Stimulated activated CD8-positive, alpha-beta memory T cell treated with anti-CD3 and anti-CD28 coated beads, Interleukin-7, amount 100 ng/mL, for 1 hour (primary cell): ENCODE measurements at regions not wholly inside any gene's neighbourhood (a gene's known extent, or its start where the extent isn't known, plus 50 kb on each side); places are given as distances from the start of the nearest gene placed in this dataset.
"Not testable (repeated sequence)": the region's sequence is repeated elsewhere in the genome, so short reads cannot be mapped to it uniquely, and the experiment has no call there.

ENCODE experiments used
- DNase-seq, 2 donors: peaks; one replicate each; pipeline ENCODE4 v3.0.0-alpha.2; 2020; ENCODE audit warnings: low read depth in 2 of 2

DNA sequence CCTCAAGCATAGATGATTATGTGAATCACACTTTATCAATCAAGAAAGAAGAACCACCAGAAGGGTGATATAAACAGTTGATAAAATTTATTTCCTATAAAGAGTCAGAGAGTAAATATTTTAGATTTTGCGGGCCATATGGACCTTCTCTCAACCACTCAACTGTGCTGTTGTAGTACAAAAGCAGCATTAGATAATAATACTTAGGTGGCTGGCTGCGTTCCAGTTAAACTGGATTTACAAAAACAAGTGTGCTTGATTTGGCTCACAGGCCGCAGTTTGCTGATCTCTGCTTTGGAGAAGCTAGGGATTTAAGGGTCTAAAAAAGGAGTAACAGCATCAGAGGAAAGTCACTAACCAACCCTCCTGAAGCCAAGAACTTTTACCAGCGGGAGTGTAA is 1406.0 kb downstream of the KCNT2 start:
- no peak for DNase-seq

DNA sequence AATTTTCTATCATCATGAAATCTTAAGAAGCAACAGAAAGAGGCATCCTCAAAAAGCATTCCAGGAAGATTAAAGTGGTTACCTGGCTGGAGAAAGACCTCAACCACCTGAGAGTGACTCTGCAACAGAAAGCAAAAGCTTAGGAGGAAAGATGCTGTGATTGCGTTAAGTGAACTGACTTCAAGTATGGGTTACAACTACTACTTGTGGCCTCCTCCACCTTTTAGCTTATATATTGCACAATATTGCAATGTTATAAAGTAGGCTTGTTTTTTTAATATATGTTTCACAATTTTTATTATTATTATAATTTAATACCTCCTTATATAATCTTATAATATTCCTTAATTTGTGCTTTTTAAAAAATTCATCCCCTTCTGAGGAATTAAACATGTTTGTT is 1407.5 kb downstream of the KCNT2 start:
- DNase-seq, result no peak

DNA sequence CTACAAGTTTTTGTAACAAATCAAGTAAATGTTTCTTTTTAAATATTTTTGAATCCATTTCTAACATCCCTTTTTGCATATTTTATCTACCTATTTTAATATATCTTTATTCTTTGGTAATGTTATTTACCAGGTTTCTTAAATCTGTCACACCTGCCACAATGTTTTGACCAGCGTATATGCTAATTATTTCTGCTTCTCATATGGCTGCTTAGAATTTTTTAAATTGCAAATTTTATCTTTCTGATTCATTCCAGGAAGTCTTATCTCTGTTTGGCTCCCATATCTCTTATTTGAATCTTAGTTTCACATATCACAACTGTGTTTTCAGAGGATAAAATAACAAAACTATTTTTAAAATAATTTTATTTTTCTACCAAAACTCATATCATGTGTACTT is 1411.1 kb downstream of the KCNT2 start:
- no peak for DNase-seq

DNA sequence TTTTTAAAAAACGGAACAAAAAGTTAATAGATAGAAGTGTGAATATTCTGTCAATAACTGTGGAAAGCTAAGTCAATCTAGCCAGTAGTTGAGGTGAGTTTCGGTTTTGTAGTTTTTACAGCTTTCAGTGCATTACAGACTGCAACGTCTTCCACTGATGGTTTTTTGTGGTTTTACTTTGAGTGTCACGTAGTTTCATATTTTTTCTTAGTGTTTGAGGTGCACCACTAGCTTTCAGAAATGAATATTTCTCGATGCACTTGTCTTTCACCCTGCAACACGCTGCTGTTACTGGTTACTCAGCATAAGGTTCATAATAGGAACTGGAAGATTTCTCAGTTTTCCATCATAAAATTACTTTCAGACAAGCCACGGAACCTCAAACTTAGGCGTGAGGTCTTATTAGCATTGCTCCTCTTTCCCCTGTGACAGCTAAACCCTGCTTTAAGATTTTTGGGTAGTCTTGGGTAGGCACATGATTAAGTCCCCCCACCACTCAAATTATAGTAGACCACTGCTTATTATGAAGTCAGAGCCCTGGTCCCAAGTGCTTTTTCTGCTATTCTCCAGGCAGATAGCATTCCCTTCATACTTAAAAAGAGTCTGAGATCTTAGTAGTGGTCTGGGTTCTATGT is 1412.7 kb downstream of the KCNT2 start:
- DNase-seq, result no peak

DNA sequence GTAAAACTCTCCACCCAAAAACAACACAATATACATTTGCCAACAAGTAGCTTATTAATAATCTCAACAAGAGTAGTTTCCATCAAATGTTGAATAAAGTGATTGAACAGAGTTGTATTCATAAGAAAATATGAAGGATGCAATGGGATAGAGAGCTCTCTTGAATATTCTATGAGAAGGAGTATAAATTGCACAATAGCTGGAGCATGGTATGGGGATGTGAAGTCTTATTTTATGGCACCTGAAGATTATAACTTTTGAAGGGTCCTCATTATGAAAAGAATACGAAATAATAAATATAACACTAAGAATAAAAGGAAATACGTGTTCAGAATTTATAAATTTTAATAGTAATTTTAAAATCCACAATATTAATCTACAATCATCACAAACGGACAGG is 1415.1 kb downstream of the KCNT2 start:
- DNase-seq, result no peak

DNA sequence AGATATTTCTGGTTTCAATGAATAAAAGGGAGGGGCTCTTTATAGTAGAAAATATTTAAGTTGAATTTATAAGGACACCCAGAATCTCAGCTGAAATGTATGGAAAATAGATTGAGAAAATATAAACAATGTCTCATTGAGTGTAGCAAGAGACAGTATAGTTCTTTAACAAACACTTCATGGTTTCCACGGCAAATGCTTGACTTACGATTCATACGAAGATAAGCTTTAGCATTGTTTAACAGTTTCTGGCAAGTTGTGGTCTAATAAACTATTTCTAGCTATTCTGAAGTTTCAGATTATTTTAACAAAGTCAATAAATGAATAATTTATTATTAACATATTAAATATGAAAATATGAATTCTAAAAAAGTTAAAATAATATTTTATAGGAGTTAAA is 1419.4 kb downstream of the KCNT2 start:
- DNase-seq, result no peak

DNA sequence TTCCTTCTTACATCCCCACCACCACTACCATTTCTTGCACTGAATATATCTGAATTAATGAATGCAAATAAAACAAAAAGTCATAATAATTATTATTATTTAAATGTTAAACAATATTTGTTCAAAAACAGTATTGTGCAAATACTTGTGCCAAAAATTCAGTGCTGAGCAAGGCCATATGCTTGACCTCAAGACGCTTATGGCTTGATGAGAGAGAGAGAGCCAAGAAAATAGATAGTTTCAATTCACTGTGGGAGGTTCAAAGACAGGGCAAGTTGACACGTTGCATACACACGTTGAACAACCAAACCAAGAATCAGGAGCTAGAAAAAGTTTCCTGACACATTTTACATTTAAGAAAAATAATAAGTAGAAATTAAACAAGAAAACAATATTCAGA is 1421.7 kb downstream of the KCNT2 start:
- DNase-seq, result no peak

DNA sequence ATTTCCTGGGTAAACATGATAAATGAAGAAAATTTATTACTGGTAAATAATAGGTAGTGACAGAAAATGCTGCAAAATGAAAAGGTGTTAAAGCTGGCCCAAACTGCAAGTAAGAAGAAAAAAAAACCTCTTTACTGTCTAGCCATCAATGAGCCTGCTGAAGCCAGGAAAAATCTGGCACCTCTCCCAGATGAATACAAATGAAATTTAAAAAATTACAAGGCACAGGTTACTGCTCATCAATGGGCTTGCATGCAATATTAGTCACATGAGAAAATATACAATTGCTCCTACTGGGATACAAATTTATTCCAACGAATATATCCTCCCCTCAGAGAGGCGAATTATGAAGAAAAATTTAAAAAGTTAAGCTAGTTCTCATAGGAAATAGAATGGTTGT is 1422.5 kb downstream of the KCNT2 start:
- no peak for DNase-seq

DNA sequence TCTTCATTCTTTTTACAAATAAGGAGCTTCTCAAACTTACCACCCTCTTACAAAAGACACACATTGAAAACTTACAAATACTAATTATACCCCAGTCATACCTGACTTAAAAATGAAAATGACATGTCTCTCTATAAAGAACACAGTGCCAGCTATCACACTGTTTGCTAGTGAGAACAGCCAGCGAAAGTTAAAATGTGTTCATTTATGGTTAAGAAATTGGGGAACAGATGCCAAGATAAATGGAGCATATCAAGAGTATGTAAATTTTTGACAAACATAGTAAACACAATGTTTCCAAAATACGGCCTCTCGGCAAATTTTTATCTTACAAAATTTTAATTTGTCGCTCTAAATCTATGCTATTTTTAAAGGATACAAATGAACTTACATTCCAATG is 1422.9 kb downstream of the KCNT2 start:
- DNase-seq, result no peak

DNA sequence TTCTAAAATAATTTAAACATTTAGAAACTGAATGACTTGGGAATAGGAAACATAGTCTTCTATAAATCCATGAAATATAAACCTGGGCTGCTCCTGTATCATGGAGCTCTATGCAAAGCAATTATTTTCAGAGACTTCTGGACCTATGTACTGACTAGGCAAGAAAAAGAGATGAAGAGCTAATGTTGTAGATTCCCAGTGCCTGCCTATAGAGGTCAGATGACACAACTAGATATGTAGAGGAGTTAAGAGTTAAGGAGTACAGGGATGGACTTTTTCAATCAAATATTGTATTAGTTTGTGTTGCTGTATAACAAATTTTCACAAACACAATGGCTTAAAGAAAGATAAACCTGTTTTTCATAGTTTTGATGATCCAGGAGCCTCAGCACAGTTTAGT is 1434.5 kb downstream of the KCNT2 start:
- no peak for DNase-seq

DNA sequence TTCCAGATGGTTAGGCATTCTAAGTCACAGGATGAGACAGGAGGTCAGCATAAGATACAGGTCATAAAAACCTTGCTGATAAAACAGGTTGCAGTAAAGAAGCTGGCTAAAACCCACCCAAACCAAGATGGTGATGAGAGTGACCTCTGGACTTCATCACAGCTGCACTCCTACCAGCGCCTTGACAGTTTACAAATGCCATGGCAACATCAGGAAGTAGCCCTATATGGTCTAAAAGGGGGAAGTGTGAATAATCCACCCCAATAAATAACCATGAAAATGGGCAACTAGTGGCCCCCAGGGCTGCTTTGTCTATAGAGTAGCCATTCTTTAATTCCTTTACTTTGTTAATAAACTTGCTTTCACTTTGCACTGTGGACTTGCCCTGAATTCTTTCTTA is 1448.4 kb downstream of the KCNT2 start:
- DNase-seq, result not testable (repeated sequence)

DNA sequence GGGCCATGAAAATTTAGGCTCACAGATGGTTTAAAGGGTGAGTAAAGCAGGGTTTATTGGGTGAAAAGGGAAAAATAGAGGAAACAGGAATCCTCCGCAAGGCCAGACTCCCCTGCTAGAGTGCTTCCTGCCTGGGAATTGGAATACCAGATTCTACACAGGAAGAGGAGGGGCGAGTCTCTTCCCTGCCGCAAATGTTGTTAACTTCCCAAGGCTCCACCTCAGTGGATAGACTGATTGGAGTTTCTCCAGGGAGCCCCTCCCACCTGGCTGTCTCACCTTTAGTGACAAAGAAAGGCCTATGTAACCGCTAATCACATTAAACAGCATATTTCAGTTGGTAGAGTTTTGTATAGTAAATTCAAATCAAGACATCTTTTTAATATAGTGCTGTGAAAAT is 1450.1 kb downstream of the KCNT2 start:
- no peak for DNase-seq

DNA sequence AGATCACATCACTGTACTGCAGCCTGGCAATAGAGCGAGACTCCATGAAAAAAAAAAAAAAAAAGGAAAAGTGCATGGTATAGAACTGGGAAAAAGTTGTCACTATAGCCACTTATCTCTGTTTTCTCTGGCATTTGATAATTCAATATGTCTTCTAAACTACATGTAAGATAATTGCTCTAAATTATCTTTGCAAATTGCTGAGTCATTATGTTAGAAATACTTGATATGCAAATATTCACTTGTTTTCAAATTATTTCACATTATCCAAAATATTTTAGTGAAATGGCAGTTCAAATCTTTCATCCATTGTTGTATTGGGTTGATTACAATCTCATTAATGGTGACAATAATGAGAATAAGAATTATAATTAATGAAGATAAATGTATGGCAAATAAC is 1455.1 kb downstream of the KCNT2 start:
- no peak for DNase-seq

DNA sequence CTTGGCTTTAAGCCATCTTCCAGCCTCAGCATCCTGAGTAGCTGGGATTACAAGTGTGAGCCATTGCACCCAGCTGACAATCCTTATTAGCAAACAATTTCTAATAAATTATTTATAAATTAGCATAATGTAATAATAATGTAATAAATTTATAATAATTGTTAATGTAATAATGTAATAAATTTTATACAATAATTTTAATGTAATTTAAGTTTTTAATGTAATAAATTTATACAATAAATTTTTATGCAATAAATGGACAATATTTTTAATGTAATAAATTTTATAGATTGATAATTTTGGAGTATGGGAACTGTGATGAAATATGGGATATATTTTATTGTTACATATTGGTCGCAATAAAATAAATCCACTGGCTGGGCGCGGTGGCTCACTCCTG is 1457.5 kb downstream of the KCNT2 start:
- no peak for DNase-seq

DNA sequence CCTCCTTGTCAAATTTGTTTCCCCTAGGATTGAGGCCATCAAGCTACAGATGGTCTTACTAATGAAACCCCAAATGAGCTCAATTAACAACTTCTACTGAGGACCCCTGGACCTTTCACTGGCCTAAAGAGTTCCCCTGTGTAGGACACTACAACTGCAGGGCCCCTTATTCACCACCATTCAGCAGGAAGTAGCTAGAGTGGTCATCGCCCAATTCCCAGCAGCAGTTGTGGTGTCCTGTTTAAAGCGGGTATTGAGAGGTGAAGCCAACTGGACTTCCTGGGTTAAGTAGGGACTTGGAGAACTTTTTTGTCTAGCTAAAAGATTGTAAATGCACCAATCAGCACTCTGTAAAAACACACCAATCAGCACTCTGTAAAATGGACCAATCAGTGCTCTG is 1466.9 kb downstream of the KCNT2 start:
- no peak for DNase-seq

DNA sequence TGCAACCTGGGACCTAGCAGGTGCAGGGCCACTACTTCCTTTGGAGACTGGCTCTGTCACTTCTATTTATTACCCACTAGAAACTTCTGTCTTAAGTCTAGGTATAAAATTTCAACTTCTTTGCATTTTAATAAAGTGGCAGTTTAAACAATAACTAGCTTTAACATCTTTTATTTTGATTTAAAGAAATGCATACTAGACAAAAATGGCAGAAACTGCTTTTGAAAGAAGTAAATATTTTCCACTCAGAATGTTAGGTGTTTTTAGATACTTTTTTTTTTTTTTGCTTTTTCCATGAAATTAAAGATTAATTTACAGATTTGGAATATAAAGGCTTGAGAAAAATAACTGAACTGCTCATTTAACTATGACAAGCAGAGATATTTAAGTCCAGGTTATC is 1477.6 kb downstream of the KCNT2 start:
- no peak for DNase-seq

DNA sequence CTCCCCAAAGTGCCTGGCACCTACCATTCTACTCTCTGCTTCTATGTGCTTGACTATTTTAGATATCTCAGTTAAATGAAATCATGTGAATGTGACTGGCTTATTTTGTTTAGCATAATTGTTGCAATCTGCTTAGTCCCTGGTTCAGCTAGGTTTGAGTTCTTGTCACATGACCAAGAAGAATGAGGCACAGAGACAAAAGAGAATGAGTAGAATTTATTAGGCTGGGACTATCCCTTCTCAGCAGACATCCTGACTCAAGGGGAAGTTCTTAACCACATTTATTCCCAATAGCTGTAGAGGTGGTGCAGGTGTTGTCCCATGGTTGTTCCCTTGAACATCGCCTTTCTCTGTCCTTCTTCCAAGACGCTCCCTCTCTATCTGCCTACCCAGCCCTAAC is 1485.7 kb downstream of the KCNT2 start:
- DNase-seq, result no peak

DNA sequence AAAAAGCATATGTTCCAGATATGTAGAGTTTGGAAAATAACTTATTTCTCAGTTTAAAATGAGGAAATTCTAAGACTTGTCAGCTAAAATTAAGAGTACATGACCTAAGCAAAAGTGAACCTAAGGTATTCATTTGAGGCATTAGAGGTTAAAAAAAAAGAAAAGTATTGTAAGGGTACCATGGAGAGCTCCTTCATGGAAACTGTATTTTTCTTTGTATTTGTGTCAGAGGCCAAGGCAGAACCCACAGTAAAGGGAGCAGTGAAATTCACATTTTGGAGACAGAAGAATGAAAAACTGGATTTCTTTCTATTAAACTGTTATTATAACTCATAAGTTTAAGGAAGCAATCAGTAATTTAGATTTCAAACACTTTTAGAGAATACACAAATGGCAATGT is 1494.8 kb downstream of the KCNT2 start:
- no peak for DNase-seq

DNA sequence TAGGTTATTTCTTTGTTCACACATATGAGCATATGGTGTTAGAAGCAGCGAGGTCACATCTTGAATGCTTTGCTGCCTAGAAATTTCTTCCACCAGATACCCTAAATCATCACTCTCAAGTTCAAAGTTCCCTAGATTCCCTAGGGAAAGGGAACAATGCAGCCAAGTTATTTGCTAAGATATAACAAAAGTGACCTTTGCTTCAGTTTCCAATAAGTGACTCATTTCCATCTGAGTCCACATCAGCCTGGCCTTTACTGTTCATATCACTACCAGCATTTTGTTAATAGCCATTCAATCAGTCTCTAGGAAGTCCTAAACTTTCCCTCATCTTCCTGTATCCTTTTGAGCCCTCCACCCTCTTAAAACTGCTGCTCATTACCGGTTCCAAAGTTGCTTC is 1502.5 kb downstream of the KCNT2 start:
- DNase-seq, result no peak

DNA sequence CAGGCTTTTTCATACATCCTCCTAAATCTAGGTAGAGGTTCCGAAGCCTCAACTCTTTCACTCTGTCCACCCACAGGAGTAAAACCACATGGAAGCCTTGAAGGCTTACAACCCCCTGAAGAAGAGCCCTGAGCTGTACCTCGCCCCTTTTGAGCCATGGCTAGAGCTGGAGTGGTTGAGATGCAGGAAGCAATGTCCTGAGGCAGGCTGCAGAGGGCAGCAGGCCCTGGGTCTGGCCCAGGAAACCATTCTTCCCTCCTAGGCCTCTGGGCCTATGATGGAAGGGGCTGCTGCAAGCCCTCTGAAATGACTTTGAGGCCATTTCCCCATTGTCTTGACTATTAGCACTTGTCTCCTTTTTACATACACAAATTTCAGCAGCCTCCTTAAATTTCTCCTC is 1503.0 kb downstream of the KCNT2 start:
- DNase-seq, result no peak

DNA sequence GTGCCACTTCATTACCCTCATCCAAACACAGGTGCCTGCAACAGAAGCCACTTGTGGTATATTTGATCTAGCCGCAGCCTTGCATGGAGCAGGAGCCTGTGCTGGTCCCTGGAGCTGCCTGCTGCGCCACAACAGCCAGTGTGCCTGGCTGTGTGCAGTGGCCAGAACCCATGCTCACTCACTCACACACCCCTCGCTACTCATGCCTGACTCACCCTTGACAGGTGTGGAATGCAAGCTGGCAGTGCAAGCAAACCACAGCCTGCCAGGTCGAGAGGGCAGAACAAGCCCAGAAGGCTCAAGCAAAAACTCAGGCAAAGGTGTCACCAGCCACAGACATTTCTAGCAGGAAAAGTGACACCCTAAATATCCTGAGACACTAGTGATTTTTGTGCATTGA is 1510.9 kb downstream of the KCNT2 start:
- DNase-seq, result no peak

DNA sequence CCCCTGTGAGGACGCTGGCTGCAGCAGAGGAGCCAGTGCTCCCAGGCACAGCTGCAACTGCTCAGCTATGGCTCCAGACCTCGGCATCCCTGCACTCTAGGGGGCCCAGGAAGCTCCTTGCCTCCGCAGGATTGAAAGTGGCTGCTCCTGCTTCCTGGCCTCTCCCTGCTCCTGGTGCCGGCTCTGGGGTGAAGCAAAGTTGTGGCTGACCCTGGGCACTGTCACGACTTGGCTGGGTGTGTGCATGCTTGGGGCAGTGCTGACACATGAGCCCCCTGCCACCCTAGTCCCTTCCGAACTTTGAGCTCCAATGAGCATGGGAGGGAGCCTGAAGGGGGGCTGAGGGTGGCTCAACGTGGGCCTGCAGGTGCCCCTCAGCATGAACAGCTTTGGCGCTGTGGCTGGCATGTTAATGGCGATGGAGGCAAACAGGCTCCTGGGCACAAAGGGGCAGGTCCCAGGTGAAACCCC is 1512.2 kb downstream of the KCNT2 start:
- DNase-seq, result no peak

DNA sequence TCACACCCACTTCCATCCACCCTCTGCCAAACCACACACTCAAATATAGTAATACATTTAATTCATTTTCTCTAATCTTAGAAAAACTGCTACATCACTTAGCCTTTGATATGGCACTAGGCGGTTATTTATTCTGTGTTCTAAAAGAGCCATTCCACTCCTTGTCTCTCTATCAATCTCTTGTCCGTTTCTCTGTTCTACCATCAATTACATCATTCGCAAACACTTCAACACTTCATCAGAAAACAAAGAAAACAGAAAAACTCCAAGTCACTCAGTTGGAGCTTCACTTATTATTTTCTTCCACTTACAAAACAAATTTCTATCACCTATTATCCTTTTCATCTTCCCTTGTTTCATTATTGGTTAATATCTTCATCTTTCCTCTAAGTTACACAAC is 1523.0 kb downstream of the KCNT2 start:
- DNase-seq, result no peak

DNA sequence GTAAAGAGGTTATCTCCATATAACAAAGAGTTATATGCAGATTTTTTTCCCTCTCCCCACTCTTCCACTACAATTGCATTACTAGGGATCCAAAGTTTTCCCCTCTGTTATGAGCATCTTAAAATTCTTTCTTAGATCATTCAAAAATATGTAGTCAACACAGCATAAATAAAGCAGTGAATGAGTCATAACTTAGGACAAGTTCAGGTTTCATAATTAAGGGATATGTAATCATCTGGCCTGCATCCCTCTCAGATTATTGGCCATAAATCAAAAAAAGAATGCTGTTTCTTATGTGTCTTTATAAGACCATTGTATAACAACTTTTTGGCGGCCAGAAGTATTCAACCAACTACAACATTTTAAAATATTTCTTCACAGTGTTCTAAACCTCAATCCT is 1526.1 kb downstream of the KCNT2 start:
- no peak for DNase-seq

DNA sequence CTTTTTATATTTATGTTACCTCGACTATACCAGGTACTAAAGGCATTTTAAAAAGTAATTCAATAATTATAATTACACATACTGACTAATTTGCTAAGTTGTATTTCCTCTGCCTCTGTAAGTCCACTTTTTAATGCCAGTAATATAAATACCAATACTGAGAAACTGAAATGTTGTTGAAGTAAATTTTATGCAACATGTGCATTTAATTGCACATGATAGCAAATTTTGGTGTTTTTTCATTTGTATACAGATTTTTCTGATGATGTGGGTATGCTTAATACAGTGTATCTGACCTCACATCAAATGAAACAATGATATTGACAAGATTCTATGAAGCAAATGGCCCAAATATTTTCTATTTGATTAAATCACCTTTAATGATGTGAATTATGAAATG is 1531.6 kb downstream of the KCNT2 start:
- DNase-seq, result no peak
